SU-DHL-6 (cell line): ENCODE measurements at regions not wholly inside any gene's neighbourhood (a gene's known extent, or its start where the extent isn't known, plus 50 kb on each side); places are given as distances from the start of the nearest gene placed in this dataset.

Experiments
- H2AFZ ChIP-seq: fragments of 200-600 bp; sonication (generic); 2 replicates; pipeline ENCODE4 v1.6.1; 2014; ENCODE audit warnings: low read depth, mild to moderate bottlenecking, moderate library complexity, mixed read lengths, antibody characterized with exemption, low read length; ENCODE audit not compliant: severe bottlenecking
- H3F3A ChIP-seq: fragments of 200-600 bp; shearing (Covaris generic); 2 replicates; pipeline ENCODE4 v1.6.0; 2016; ENCODE audit warnings: antibody characterized with exemption, mild to moderate bottlenecking; ENCODE audit not compliant: insufficient read depth
- H3K27ac ChIP-seq: fragments of 200-600 bp; sonication (generic); 2 replicates; pipeline ENCODE4 v1.5.1; 2016; ENCODE audit warnings: low read depth, mild to moderate bottlenecking, low read length, moderate library complexity, mixed read lengths
- H3K27me3 ChIP-seq: fragments of 200-600 bp; sonication (generic), shearing (Covaris generic); 2 replicates; pipeline ENCODE4 v1.6.0; 2014; ENCODE audit warnings: mild to moderate bottlenecking, low read length
- H3K36me3 ChIP-seq: fragments of 200-600 bp; sonication (generic); 2 replicates; pipeline ENCODE4 v1.6.1; 2014; ENCODE audit warnings: mild to moderate bottlenecking, low read length, mixed read lengths
- H3K4me2 ChIP-seq: fragments of 300-600, 200-600 bp; shearing (Covaris generic), sonication (generic); 2 replicates; pipeline ENCODE4 v1.6.0; 2014; ENCODE audit warnings: low read length, low read depth, mild to moderate bottlenecking; ENCODE audit not compliant: poor library complexity, severe bottlenecking
- H3K4me3 ChIP-seq: fragments of 200-600 bp; sonication (generic); 2 replicates; pipeline ENCODE4 v1.5.1; 2014; ENCODE audit warnings: antibody characterized with exemption, low read length, mild to moderate bottlenecking, mixed read lengths; ENCODE audit not compliant: insufficient read depth, poor library complexity, severe bottlenecking
- H3K79me2 ChIP-seq: fragments of 200-600 bp; sonication (generic); 2 replicates; pipeline ENCODE4 v1.6.1; 2014; ENCODE audit warnings: mild to moderate bottlenecking, low read length, moderate library complexity; ENCODE audit not compliant: insufficient read depth
- H3K9ac ChIP-seq: fragments of 200-600 bp; sonication (generic); 2 replicates; pipeline ENCODE4 v1.7.0; 2014; ENCODE audit warnings: mild to moderate bottlenecking, low read length
- H3K9me2 ChIP-seq: fragments of 200-600 bp; sonication (generic); replicated peaks from 2 replicates; pipeline ENCODE4 v1.6.1; 2014; ENCODE audit warnings: low read length; ENCODE audit not compliant: insufficient read depth
- H3K9me3 ChIP-seq: fragments of 200-600 bp; sonication (generic); 2 replicates; pipeline ENCODE4 v1.6.1; 2014; ENCODE audit warnings: low read length, mixed read lengths; ENCODE audit not compliant: insufficient read depth
- H4K20me1 ChIP-seq: fragments of 200-600 bp; sonication (generic); 2 replicates; pipeline ENCODE4 v1.6.1; 2014; ENCODE audit warnings: low read depth, mild to moderate bottlenecking, antibody characterized with exemption, low read length, moderate library complexity, mixed read lengths
- EZH2phosphoT487 ChIP-seq: fragments of 200-600 bp; sonication (generic), shearing (Covaris generic); conservative IDR thresholded peaks from 2 replicates; pipeline ENCODE4 v1.6.1; 2018; ENCODE audit warnings: mild to moderate bottlenecking, antibody characterized with exemption, low read length, moderate library complexity, mixed read lengths
- TF ChIP-seq, protein P1 (sequence below): fragments of 200-600 bp; sonication (generic); IDR thresholded peaks from one replicate; pipeline ENCODE4 v1.5.1; 2017; ENCODE audit warnings: antibody characterized with exemption, mild to moderate bottlenecking, low read length, moderate library complexity; ENCODE audit not compliant: insufficient read depth, poor library complexity, severe bottlenecking

GRCh38 chrX:124203311-124203710, 129.1 kb upstream of the TEX13D start:
- H3K9me2 ChIP-seq: no peaks in the 10 kb centered on the region
- no peaks in the 10 kb centered on the region for H3F3A ChIP-seq
- no peak overlapping the region for H3K9ac ChIP-seq
- H3K27me3 ChIP-seq: no peaks in the 10 kb centered on the region
- no peaks in the 10 kb centered on the region for H3K36me3 ChIP-seq
- no peak overlapping the region for H3K27ac ChIP-seq
- H3K4me3 ChIP-seq: no peak overlapping the region
- H3K9me3 ChIP-seq: no peaks in the 10 kb centered on the region
- no peaks in the 10 kb centered on the region for H4K20me1 ChIP-seq
- H3K79me2 ChIP-seq: no peaks in the 10 kb centered on the region
- TF ChIP-seq, protein P1, sequence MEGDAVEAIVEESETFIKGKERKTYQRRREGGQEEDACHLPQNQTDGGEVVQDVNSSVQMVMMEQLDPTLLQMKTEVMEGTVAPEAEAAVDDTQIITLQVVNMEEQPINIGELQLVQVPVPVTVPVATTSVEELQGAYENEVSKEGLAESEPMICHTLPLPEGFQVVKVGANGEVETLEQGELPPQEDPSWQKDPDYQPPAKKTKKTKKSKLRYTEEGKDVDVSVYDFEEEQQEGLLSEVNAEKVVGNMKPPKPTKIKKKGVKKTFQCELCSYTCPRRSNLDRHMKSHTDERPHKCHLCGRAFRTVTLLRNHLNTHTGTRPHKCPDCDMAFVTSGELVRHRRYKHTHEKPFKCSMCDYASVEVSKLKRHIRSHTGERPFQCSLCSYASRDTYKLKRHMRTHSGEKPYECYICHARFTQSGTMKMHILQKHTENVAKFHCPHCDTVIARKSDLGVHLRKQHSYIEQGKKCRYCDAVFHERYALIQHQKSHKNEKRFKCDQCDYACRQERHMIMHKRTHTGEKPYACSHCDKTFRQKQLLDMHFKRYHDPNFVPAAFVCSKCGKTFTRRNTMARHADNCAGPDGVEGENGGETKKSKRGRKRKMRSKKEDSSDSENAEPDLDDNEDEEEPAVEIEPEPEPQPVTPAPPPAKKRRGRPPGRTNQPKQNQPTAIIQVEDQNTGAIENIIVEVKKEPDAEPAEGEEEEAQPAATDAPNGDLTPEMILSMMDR: no peak
- TF ChIP-seq EZH2phosphoT487: no peak
- H3K4me2 ChIP-seq: no peak overlapping the region
- no peak overlapping the region for H2AFZ ChIP-seq

DNA sequence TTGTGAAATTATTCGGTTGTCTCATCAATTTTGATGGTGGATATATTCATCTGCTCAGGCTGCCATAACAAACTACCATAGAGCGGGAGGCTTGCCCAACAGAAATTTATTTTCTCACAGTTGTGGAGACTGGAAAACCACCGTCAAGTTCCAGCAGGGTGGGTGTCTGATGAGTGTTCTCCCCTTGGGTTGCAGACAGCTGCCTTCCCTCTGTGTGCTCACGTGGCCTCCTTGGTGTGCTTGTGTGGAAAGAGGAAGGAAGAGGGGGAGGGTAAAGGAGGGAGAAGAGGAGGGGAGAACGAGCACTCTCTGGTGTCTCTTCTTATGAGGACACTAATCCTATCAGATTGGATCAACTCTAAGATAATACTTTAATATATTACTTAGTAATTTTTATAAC, 123.8 kb upstream of the TEX13D start:
- H3K4me3 ChIP-seq: no peak overlapping the region
- H3K4me2 ChIP-seq: no peak overlapping the region
- no peak overlapping the region for H3K27ac ChIP-seq

GRCh38 chrX:124209792-124210576, 122.5 kb upstream of the TEX13D start:
- Histone ChIP-seq H3K9ac (no peak overlapping the region), H3K79me2 (no peaks in the 10 kb centered on the region)

More for the DNA sequence above, 123.8 kb upstream of the TEX13D start:
- H3K9ac ChIP-seq: no peak overlapping the region
- H3K9me2 ChIP-seq: no peaks in the 10 kb centered on the region
- TF ChIP-seq EZH2phosphoT487: no peak
- TF ChIP-seq, protein P1: no peak
- no peaks in the 10 kb centered on the region for H3K27me3 ChIP-seq
- no peaks in the 10 kb centered on the region for H3K79me2 ChIP-seq
- no peaks in the 10 kb centered on the region for H4K20me1 ChIP-seq
- no peaks in the 10 kb centered on the region for H3K36me3 ChIP-seq
- H3K9me3 ChIP-seq: no peaks in the 10 kb centered on the region
- no peak overlapping the region for H2AFZ ChIP-seq
- no peaks in the 10 kb centered on the region for H3F3A ChIP-seq

More at GRCh38 chrX:124209792-124210576, 122.5 kb upstream of the TEX13D start:
- Histone ChIP-seq H3F3A (no peaks in the 10 kb centered on the region), H3K9me2 (no peaks in the 10 kb centered on the region), H4K20me1 (no peaks in the 10 kb centered on the region), H3K36me3 (no peaks in the 10 kb centered on the region), H3K4me3 (no peak overlapping the region), H3K4me2 (no peak overlapping the region), H3K27ac (no peak overlapping the region), H3K27me3 (no peaks in the 10 kb centered on the region), H2AFZ (no peak overlapping the region), H3K9me3 (no peaks in the 10 kb centered on the region)
- TF ChIP-seq, protein P1: no peak
- TF ChIP-seq EZH2phosphoT487: no peak
